LNCAP (cell line): ENCODE measurements at regions not wholly inside any gene's neighbourhood (a gene's known extent, or its start where the extent isn't known, plus 50 kb on each side); places are given as distances from the start of the nearest gene placed in this dataset.

Experiments used
- CTCF ChIP-seq: fragments of 450-650 bp; IDR thresholded peaks from 2 replicates; pipeline ENCODE4 v1.5.1; 2017; ENCODE audit warnings: mild to moderate bottlenecking

- no peak for TF ChIP-seq CTCF
These were observed 197.6 kb upstream of the ADAMTS5 start for GRCh38 chr21:27164208-27165177.

- TF ChIP-seq CTCF, result no peak
These were observed 192.1 kb upstream of the ADAMTS5 start for GRCh38 chr21:27158967-27159366.

- no peak for TF ChIP-seq CTCF
These were observed 190.2 kb upstream of the ADAMTS5 start for GRCh38 chr21:27157097-27157496.

- no peak for TF ChIP-seq CTCF
These were observed 189.8 kb upstream of the ADAMTS5 start for GRCh38 chr21:27156666-27157065.

- TF ChIP-seq CTCF, result no peak
These were observed 188.2 kb upstream of the ADAMTS5 start for GRCh38 chr21:27155130-27155500.

- no peak for TF ChIP-seq CTCF
These were observed 187.7 kb upstream of the ADAMTS5 start for GRCh38 chr21:27154451-27155129.

- no peak for TF ChIP-seq CTCF
These were observed 186.1 kb upstream of the ADAMTS5 start for GRCh38 chr21:27152996-27153395.
